ENCODE measurements at regions not wholly inside any gene's neighbourhood (a gene's known extent, or its start where the extent isn't known, plus 50 kb on each side); places are given as distances from the start of the nearest gene placed in this dataset.

DNA sequence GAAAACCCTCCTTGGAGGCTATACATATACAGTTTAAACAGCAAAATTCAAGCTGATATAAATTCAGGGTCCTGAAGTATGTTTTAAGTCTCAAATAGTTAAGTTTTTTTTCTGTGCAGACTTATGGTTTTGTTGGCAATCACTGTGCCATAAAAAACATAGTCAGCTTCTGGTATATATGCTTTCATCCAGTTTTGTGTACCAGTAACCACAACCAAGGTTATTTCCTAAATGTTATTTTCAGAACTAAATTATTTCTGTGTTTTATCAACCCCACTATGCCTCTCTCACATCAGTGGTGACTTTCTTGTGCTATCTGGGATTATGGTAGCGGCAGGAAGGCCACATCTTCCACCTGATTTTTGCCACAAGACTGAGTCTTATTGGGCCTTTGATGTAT, 107.7 kb upstream of the SMARCA2 start:
- Mint-ChIP-seq H3K4me1 (ENCODE audit: low read depth) (no peaks in the 10 kb centered on the region), H3K4me3 (no peak overlapping the region), H3K36me3 (ENCODE audit: low read depth) (peaks cover 9% of the 10 kb centered on the region), H3K27ac (no peak overlapping the region), H3K27me3 (ENCODE audit: insufficient read depth) (no peaks in the 10 kb centered on the region), H3K9me3 (peaks cover 24% of the 10 kb centered on the region)
- TF ChIP-seq, protein P1, sequence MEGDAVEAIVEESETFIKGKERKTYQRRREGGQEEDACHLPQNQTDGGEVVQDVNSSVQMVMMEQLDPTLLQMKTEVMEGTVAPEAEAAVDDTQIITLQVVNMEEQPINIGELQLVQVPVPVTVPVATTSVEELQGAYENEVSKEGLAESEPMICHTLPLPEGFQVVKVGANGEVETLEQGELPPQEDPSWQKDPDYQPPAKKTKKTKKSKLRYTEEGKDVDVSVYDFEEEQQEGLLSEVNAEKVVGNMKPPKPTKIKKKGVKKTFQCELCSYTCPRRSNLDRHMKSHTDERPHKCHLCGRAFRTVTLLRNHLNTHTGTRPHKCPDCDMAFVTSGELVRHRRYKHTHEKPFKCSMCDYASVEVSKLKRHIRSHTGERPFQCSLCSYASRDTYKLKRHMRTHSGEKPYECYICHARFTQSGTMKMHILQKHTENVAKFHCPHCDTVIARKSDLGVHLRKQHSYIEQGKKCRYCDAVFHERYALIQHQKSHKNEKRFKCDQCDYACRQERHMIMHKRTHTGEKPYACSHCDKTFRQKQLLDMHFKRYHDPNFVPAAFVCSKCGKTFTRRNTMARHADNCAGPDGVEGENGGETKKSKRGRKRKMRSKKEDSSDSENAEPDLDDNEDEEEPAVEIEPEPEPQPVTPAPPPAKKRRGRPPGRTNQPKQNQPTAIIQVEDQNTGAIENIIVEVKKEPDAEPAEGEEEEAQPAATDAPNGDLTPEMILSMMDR (IDR thresholded peaks at IDR 0.05): no peak
- DNase-seq: no peak

DNA sequence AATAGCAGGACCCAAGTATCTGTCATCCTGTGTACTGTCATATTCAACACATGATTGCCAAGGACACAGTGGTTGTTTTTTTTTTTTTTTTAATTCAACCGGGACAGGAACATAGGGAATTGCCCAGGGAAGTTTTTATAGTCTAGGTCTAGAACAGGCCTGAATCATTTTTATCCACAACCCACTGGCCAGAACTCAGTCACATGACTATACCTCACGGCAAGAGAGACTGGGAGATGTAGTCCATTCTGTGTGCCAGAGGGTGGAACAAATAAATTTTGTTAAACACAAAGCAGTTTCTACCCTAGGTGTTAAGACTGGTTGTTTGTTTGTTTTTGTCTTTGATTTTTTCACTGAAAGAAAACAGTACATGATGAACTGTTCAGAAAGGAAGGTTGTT, 105.8 kb upstream of the SMARCA2 start:
- H3K36me3 Mint-ChIP-seq (ENCODE audit: low read depth): no peaks in the 10 kb centered on the region
- no peaks in the 10 kb centered on the region for H3K4me1 Mint-ChIP-seq (ENCODE audit: low read depth)
- no peak overlapping the region for H3K4me3 Mint-ChIP-seq
- H3K27ac Mint-ChIP-seq: no peak overlapping the region
- DNase-seq: no peak
- H3K9me3 Mint-ChIP-seq: peaks cover 13% of the 10 kb centered on the region; the same call in 1 of the 2 replicates
- H3K27me3 Mint-ChIP-seq (ENCODE audit: insufficient read depth): peaks cover 1% of the 10 kb centered on the region; the same call in 1 of the 2 replicates
- TF ChIP-seq, protein P1 (IDR thresholded peaks at IDR 0.05): no peak

DNA sequence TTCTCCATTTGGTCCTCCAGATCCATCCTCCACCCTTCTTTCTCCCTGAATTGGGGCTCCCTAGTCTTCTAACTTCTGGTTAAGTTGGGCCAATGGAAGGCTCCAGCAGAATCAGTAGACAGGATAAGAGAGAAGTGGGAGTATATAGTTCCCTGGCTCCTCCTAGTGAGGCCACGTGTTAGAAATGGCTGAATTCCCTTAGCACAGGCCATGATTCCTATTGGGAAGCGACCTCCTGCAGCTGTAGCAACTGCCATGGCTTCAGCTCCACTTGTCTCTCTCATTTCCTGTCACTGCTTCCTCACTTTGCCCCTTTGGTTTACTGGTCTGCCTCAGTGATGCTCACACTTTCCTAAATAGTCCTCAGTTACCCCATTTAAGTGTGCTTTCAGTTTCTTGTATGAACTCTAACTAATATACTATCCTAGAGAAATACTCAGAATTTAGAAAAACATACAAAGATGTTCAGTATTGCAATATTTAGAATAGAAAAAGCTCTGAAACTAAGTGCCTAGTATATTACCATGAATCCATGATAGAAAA, 104.8 kb upstream of the SMARCA2 start:
- Mint-ChIP-seq H3K27me3 (ENCODE audit: insufficient read depth) (peaks cover 4% of the 10 kb centered on the region; the same call in 1 of the 2 replicates), H3K36me3 (ENCODE audit: low read depth) (no peaks in the 10 kb centered on the region), H3K4me3 (no peak overlapping the region), H3K9me3 (peaks cover 3% of the 10 kb centered on the region; the same call in 1 of the 2 replicates), H3K27ac (no peak overlapping the region), H3K4me1 (ENCODE audit: low read depth) (no peaks in the 10 kb centered on the region; the same call in 1 of the 2 replicates)
- DNase-seq: no peak
- TF ChIP-seq, protein P1 (IDR thresholded peaks at IDR 0.05): no peak

DNA sequence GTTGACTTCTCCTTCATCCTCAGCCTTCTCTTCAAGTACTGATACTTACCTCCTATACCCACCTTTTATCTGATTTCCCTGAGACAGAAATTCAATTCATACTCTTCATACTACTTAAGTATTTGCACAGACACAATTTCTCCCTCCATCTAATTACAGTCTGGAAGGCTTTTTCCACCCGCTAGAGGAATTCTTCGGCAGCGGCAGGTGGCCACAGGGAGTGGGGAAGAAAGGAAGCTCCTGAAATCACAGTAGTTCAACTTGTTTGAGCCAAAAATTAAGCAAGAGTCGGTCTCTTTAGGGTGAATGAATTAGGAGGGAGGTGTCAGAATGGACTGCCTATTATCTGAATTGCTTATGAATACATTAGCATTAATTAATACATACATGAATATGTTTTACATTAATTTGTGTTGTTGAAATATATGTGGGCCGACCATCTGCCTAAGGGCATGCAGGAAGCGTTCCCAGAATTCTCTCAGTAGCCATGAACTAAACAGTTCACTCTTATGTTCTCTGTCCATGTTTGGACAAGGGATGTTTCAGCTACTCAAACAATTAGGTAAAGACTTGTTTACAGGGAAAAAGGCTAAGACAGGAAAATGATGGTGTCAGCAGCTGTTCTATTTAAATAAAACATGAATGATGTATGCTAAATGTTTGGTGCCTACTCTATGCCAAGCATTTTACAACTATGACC, 101.4 kb upstream of the SMARCA2 start:
- Mint-ChIP-seq H3K27ac (no peak overlapping the region), H3K36me3 (ENCODE audit: low read depth) (no peaks in the 10 kb centered on the region), H3K9me3 (no peaks in the 10 kb centered on the region), H3K27me3 (ENCODE audit: insufficient read depth) (peaks cover 7% of the 10 kb centered on the region), H3K4me1 (ENCODE audit: low read depth) (peaks cover 13% of the 10 kb centered on the region), H3K4me3 (no peak overlapping the region)
- no peak for DNase-seq
- TF ChIP-seq, protein P1 (IDR thresholded peaks at IDR 0.05): no peak

DNA sequence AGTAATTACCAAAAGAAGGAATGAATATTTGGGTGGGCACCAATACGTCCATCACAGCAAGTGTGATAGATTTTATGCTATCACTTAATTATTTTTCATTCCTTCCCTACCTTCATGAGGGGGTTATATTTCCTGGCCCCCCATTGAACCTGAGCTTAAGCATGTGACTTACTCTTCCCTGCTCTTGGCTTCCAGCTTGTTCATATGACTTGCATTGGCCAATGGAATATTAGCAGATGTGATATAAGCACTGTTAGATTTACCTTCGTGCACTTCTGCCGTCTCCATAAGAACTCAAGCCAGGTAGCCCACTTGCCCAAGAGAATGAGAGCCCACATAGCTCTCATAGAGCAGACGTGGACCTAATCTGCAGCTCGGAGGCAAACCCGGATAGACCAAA, 99.1 kb upstream of the SMARCA2 start:
- H3K27ac Mint-ChIP-seq: no peak overlapping the region
- peaks cover 13% of the 10 kb centered on the region for H3K4me1 Mint-ChIP-seq (ENCODE audit: low read depth)
- TF ChIP-seq, protein P1 (IDR thresholded peaks at IDR 0.05): no peak
- H3K9me3 Mint-ChIP-seq: no peaks in the 10 kb centered on the region
- H3K4me3 Mint-ChIP-seq: peak overlapping the region; percentile 87
- peaks cover 9% of the 10 kb centered on the region for H3K27me3 Mint-ChIP-seq (ENCODE audit: insufficient read depth)
- no peak for DNase-seq
- H3K36me3 Mint-ChIP-seq (ENCODE audit: low read depth): no peaks in the 10 kb centered on the region
